B cell (primary cell): ENCODE measurements at regions not wholly inside any gene's neighbourhood (a gene's known extent, or its start where the extent isn't known, plus 50 kb on each side); places are given as distances from the start of the nearest gene placed in this dataset.

Experiments
- ATAC-seq: fragments of 200-7000 bp; cut with Tn5 transposase; one replicate; pipeline ENCODE4 v1.10.0; 2021; ENCODE audit warnings: low read depth, mild to moderate bottlenecking, moderate number of reproducible peaks, moderate library complexity
- CTCF ChIA-PET: fragments of 350-600 bp; sonication (Branson Sonifier 250); formaldehyde crosslinking; loops from one replicate; lab custom pipeline; 2021; ENCODE audit warnings: antibody characterized with exemption, inconsistent platforms; lab: Charles Lee
- POLR2A ChIA-PET: fragments of 350-600 bp; sonication (Branson Sonifier 250); formaldehyde crosslinking; loops from one replicate; lab custom pipeline; 2021; ENCODE audit warnings: antibody characterized with exemption; lab: Charles Lee
- DNase-seq: peaks from one replicate; pipeline ENCODE4 v3.0.0; 2013
- H2AFZ ChIP-seq: 2 replicates; pipeline ENCODE4 v1.6.1; 2012; ENCODE audit warnings: mild to moderate bottlenecking, low read depth, low read length; ENCODE audit not compliant: insufficient read depth, poor library complexity, severe bottlenecking
- H3K27ac ChIP-seq, 2 donors: 1 replicate in 1 of 2; 2 replicates in 1 of 2; pipeline ENCODE4 v1.5.1; 2012 to 2013; ENCODE audit warnings: low read length in 2 of 2, mild to moderate bottlenecking in 2 of 2, moderate library complexity in 1 of 2
- H3K27me3 ChIP-seq, 4 experiments: fragments of 200-600 bp in 1 of 4; sonication (generic) in 1 of 4; replicated peaks in 1 of 4; 1 replicate in 2 of 4; 2 replicates in 2 of 4; pipeline versions ENCODE4 v1.6.1 to v1.7.0; 2013 to 2016; ENCODE audit warnings: low read length in 3 of 4, mild to moderate bottlenecking in 2 of 4, mixed read lengths in 1 of 4, moderate library complexity in 1 of 4; ENCODE audit not compliant: insufficient read depth in 4 of 4, control insufficient read depth in 3 of 4; ENCODE audit errors: control extremely low read depth in 1 of 4
- H3K36me3 ChIP-seq, 2 experiments: replicated peaks in 1 of 2; 1 replicate in 1 of 2; 2 replicates in 1 of 2; pipeline versions ENCODE4 v1.6.1 to v1.7.1; 2013; ENCODE audit warnings: low read length in 1 of 2; ENCODE audit not compliant: insufficient read depth in 2 of 2, control insufficient read depth in 1 of 2; ENCODE audit errors: control extremely low read depth in 1 of 2, extremely low read depth in 1 of 2
- H3K4me1 ChIP-seq, 2 donors: fragments of 200-600 bp in 1 of 2; sonication (generic) in 1 of 2; 1 replicate in 1 of 2; 2 replicates in 1 of 2; pipeline versions ENCODE4 v1.5.1 to v1.6.1; 2013 to 2017; ENCODE audit warnings: low read length in 2 of 2; ENCODE audit not compliant: control insufficient read depth in 2 of 2, insufficient read depth in 2 of 2
- H3K4me2 ChIP-seq: replicated peaks from 2 replicates; pipeline ENCODE3; 2012; ENCODE audit warnings: mild to moderate bottlenecking, low read depth, low read length; ENCODE audit not compliant: poor library complexity, severe bottlenecking
- H3K4me3 ChIP-seq, 5 experiments: fragments of 200-600 bp in 1 of 5; sonication (generic) in 1 of 5; 1 replicate in 3 of 5; 2 replicates in 2 of 5; pipeline versions ENCODE4 v1.5.1 to v1.7.0; 2011 to 2016; ENCODE audit warnings: low read length in 4 of 5, mild to moderate bottlenecking in 4 of 5, low read depth in 2 of 5, control low read depth in 1 of 5, moderate library complexity in 1 of 5; ENCODE audit not compliant: insufficient read depth in 1 of 5; ENCODE audit errors: control extremely low read depth in 1 of 5, extremely low read depth in 1 of 5
- H3K79me2 ChIP-seq: fragments of 200-600 bp; sonication (generic); one replicate; pipeline ENCODE4 v1.6.0; 2016; ENCODE audit warnings: low read length; ENCODE audit not compliant: control insufficient read depth, insufficient read depth
- H3K9ac ChIP-seq: fragments of 200-600 bp; sonication (generic); 2 replicates; pipeline ENCODE4 v1.6.1; 2017; ENCODE audit warnings: mild to moderate bottlenecking, low read length, moderate library complexity
- H3K9me3 ChIP-seq, 3 donors: one replicate each; pipeline versions ENCODE4 v1.6.1 to v1.7.1; 2013; ENCODE audit warnings: low read length in 2 of 3; ENCODE audit not compliant: control insufficient read depth in 2 of 3, insufficient read depth in 1 of 3; ENCODE audit errors: control extremely low read depth in 1 of 3
- H4K20me1 ChIP-seq: 2 replicates; pipeline ENCODE4 v1.6.0; 2012; ENCODE audit warnings: mild to moderate bottlenecking, low read length; ENCODE audit not compliant: insufficient read depth, control insufficient read depth, poor library complexity, severe bottlenecking
- H3K27ac Mint-ChIP-seq: one replicate; pipeline ENCODE4 v1.8.0; 2021; ENCODE audit warnings: mixed read lengths
- H3K27me3 Mint-ChIP-seq: one replicate; pipeline ENCODE4 v1.8.0; 2021; ENCODE audit warnings: mixed read lengths
- H3K4me1 Mint-ChIP-seq: one replicate; pipeline ENCODE4 v1.8.0; 2021; ENCODE audit warnings: mixed read lengths
- H3K4me3 Mint-ChIP-seq: one replicate; pipeline ENCODE4 v1.8.0; 2021; ENCODE audit warnings: mixed read lengths
- H3K9me3 Mint-ChIP-seq: one replicate; pipeline ENCODE4 v1.8.0; 2022; ENCODE audit warnings: mixed read lengths; ENCODE audit not compliant: insufficient read depth
- EZH2 ChIP-seq: IDR thresholded peaks from 2 replicates; pipeline ENCODE4 v1.6.1; 2012; ENCODE audit warnings: borderline replicate concordance, low read depth, mild to moderate bottlenecking, moderate library complexity, low read length; ENCODE audit not compliant: insufficient read depth, poor library complexity, severe bottlenecking
- WGBS: methylation state at CpG from one replicate; pipeline ENCODE4 v1.1.5; 2013; ENCODE audit warnings: missing lambda C conversion rate; ENCODE audit not compliant: insufficient coverage; 5-methylcytosine and 5-hydroxymethylcytosine counted together
- intact Hi-C: fragments of 100-400 bp; cut with micrococcal nuclease; formaldehyde crosslinking; loops from one replicate; pipeline ENCODE4 v1.10.0; 2022
- TF ChIP-seq, protein P1 (sequence below): fragments of 200-600 bp; IDR thresholded peaks from one replicate; pipeline ENCODE4 v1.8.0; 2022; ENCODE audit warnings: antibody characterized with exemption, mild to moderate bottlenecking

DNA sequence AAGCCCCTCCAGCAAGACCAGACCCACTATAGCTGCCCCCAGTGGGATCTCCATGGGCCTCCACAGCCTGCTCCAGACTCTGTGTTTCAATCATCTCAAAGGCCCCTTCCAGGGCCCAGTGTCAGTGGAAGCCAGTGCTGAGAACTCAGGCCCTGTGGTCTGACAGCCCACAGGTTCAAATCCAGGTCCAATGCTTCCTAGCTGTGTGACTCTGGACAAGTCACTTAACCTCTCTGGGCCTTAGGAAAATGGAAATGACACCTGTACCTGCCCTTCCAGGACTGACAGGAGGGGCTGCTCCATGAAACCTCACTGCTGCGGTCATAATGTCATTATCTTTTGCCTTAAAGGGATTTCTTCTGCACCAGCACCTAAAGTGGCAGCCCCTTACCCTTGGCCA is 101.9 kb downstream of the NCOR2 start:
- Histone ChIP-seq H3K79me2 (peaks cover 71% of the 10 kb centered on the region), H3K4me2 (peak overlapping the region; percentile 73), H2AFZ (no peak overlapping the region), H3K36me3 (peaks cover 0 to 34% of the 10 kb centered on the region in 2 experiments), H4K20me1 (peaks cover 26% of the 10 kb centered on the region), H3K4me1 (peaks cover 17 to 22% of the 10 kb centered on the region in 2 donors), H3K9me3 (peaks cover 0 to 21% (median 7%) of the 10 kb centered on the region in 3 donors), H3K9ac (peak overlapping the region; percentile 50), H3K27me3 (no peaks in the 10 kb centered on the region), H3K27ac (peak overlapping the region; percentile 21 to 25), H3K4me3 (peak overlapping the region in 4 of 5 experiments; percentile 15 to 61 (median 46))
- Mint-ChIP-seq H3K27ac (peak overlapping the region; percentile 26), H3K4me3 (peak overlapping the region; percentile 80), H3K27me3 (no peaks in the 10 kb centered on the region), H3K9me3 (peaks cover 2% of the 10 kb centered on the region), H3K4me1 (peaks cover 48% of the 10 kb centered on the region)
- POLR2A ChIA-PET = interaction anchor here (1.0 to 3.1 kb wide), 5 partner anchors 8 to 75 kb away, joined by 4 to 25 read pairs (median 14); no protein-coding TSS in a partner anchor
- CTCF ChIA-PET = interaction anchor here (1.0 to 3.3 kb wide), 7 partner anchors 8 to 118 kb away, joined by 3 to 16 read pairs (median 4); no protein-coding TSS in a partner anchor
- 100% methylated on average over 1 of the region's 1 CpG for WGBS
- no peak for DNase-seq
- no peak for TF ChIP-seq EZH2
- no peak for ATAC-seq
- intact Hi-C loops = no loop called here

DNA sequence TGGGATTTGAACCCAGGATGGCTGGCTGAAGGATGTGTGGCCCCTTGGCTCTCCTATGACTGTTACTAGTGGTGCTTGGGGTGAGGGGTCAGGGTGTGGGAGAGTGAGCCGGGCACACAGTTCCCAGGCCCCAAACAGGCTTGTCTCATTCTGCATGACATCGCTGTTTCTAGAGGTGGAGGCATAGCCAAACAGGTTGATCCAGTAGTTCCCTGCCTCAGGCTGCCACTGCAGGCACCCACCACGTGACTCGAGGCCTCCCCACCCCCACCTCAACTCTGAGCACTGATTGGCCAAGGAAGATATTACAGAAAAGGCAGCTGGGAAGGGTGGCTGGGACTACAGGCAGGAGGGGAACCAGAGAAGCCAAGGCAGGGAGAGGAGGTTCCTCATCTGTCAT is 102.6 kb downstream of the NCOR2 start:
- POLR2A ChIA-PET = interaction anchor here (1.0 to 3.1 kb wide), 3 partner anchors 8 to 11 kb away, joined by 4 to 25 read pairs (median 15); no protein-coding TSS in a partner anchor
- intact Hi-C loops = no loop called here
- DNase-seq = no peak
- Histone ChIP-seq H3K4me3 (no peak overlapping the region), H3K9me3 (peaks cover 0 to 19% (median 7%) of the 10 kb centered on the region in 3 donors), H3K79me2 (peaks cover 66% of the 10 kb centered on the region), H3K4me1 (peaks cover 17 to 22% of the 10 kb centered on the region in 2 donors), H4K20me1 (peaks cover 26% of the 10 kb centered on the region), H3K4me2 (peak overlapping the region; percentile 73), H3K36me3 (peaks cover 0 to 33% of the 10 kb centered on the region in 2 experiments), H2AFZ (no peak overlapping the region), H3K27me3 (no peaks in the 10 kb centered on the region), H3K9ac (no peak overlapping the region), H3K27ac (no peak overlapping the region)
- Mint-ChIP-seq H3K9me3 (no peaks in the 10 kb centered on the region), H3K27ac (peak overlapping the region; percentile 15), H3K4me1 (peaks cover 44% of the 10 kb centered on the region), H3K4me3 (peak overlapping the region; percentile 55), H3K27me3 (no peaks in the 10 kb centered on the region)
- CTCF ChIA-PET = interaction anchor here (3.3 kb wide), 1 partner anchor 9 kb away, joined by 16 read pairs; no protein-coding TSS in a partner anchor
- no peak for ATAC-seq
- WGBS = 90% methylated on average over 2 of the region's 4 CpGs
- TF ChIP-seq EZH2 = no peak
- TF ChIP-seq, protein P1, sequence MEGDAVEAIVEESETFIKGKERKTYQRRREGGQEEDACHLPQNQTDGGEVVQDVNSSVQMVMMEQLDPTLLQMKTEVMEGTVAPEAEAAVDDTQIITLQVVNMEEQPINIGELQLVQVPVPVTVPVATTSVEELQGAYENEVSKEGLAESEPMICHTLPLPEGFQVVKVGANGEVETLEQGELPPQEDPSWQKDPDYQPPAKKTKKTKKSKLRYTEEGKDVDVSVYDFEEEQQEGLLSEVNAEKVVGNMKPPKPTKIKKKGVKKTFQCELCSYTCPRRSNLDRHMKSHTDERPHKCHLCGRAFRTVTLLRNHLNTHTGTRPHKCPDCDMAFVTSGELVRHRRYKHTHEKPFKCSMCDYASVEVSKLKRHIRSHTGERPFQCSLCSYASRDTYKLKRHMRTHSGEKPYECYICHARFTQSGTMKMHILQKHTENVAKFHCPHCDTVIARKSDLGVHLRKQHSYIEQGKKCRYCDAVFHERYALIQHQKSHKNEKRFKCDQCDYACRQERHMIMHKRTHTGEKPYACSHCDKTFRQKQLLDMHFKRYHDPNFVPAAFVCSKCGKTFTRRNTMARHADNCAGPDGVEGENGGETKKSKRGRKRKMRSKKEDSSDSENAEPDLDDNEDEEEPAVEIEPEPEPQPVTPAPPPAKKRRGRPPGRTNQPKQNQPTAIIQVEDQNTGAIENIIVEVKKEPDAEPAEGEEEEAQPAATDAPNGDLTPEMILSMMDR = no peak
